ENCODE measurements at regions not wholly inside any gene's neighbourhood (a gene's known extent, or its start where the extent isn't known, plus 50 kb on each side); places are given as distances from the start of the nearest gene placed in this dataset.

DNA sequence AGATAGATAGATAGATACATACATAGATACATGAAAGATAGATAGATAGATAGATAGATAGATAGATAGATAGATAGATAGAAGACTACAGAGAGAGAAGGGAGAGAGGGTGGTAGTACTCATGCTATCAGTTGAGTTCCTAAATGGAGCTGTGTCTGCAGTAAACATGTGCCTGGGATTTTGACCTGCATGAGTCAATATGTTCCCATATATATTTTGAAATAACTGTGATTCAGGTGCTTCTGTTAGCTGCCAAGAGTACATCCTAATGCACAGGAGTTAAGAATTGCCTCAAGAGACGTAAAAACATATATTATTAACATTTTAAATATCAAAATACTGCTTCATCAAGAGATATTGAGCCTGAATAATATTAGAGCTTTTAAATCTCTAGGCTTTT, 379.4 kb downstream of the GRXCR1 start (continued):
- TF ChIP-seq ZNF766 (CRISPR knock-in tag; conservative IDR thresholded peaks at IDR 0.05) (no peak), ATF6 (CRISPR knock-in tag; IDR thresholded peaks at IDR 0.05) (no peak), ZBTB8A (IDR thresholded peaks at IDR 0.05; ENCODE audit: partially characterized antibody) (no peak), SRSF3 (IDR thresholded peaks at IDR 0.05; ENCODE audit: insufficient read depth, low read length) (no peak)
- TF ChIP-seq, protein P1, sequence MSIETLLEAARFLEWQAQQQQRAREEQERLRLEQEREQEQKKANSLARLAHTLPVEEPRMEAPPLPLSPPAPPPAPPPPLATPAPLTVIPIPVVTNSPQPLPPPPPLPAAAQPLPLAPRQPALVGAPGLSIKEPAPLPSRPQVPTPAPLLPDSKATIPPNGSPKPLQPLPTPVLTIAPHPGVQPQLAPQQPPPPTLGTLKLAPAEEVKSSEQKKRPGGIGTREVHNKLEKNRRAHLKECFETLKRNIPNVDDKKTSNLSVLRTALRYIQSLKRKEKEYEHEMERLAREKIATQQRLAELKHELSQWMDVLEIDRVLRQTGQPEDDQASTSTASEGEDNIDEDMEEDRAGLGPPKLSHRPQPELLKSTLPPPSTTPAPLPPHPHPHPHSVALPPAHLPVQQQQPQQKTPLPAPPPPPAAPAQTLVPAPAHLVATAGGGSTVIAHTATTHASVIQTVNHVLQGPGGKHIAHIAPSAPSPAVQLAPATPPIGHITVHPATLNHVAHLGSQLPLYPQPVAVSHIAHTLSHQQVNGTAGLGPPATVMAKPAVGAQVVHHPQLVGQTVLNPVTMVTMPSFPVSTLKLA (conservative IDR thresholded peaks at IDR 0.05) = no peak

DNA sequence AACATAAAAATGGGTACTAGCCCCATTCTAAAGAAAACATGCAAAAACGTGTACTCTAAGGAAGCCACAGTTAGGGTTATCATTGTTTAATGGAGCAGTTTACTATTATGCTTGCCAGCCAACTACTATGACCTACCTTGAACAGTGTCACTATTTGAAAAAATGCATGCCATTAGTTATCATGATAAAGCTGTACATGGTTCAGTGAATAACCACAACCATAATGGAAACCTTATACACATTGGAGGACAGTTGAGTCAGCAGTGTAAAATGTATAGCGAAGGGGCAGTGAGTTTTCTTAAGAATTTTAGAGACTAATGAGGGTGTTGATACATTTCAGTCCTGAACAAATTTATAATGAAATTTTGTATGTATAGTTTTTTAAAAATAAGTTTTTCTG, 381.9 kb downstream of the GRXCR1 start:
- no peak for ATAC-seq
- FAIRE-seq = no peak

More for the DNA sequence above, 381.9 kb downstream of the GRXCR1 start:
- H2AFZ ChIP-seq (ENCODE audit: low read depth, low read length) = no peak overlapping the region
- CTCF ChIA-PET (ENCODE audit: low intra/inter-chr PET ratio) = no interaction called here
- no peaks in the 10 kb centered on the region for H3K9me1 ChIP-seq (ENCODE audit: control insufficient read depth, insufficient read depth, low read length)
- H3K27me3 ChIP-seq (ENCODE audit: control insufficient read depth in 2 of 2, insufficient read depth in 2 of 2, low read length in 2 of 2) = no peaks in the 10 kb centered on the region
- no peaks in the 10 kb centered on the region for H4K20me1 ChIP-seq (replicated peaks; ENCODE audit: control insufficient read depth, insufficient read depth, low read length)
- no TSS peak for BruUV-seq (replicated peaks)
- 0% methylated on average over 2 of the region's 2 CpGs for WGBS (ENCODE audit: insufficient coverage, low coverage, missing lambda C conversion rate)
- H3K9ac ChIP-seq (ENCODE audit: insufficient read depth in 1 of 2, low read depth in 2 of 2, low read length in 2 of 2) = no peak overlapping the region
- no peaks in the 10 kb centered on the region for H3K9me3 ChIP-seq (replicated peaks; ENCODE audit: control insufficient read depth, insufficient read depth, low read depth, low read length)
- H3K4me3 ChIP-seq = no peak overlapping the region
- in situ Hi-C loops (cut with MboI) (no loop called here), intact Hi-C loops (cut with micrococcal nuclease) (no loop called here)
- no peaks in the 10 kb centered on the region for H3K79me2 ChIP-seq (ENCODE audit: control insufficient read depth, insufficient read depth, low read length)
- DNase-seq (ENCODE audit: extremely low read depth in 1 of 4, low spot score in 3 of 4) = no peak
- H3K36me3 ChIP-seq (ENCODE audit: control insufficient read depth, insufficient read depth, low read length) = no peaks in the 10 kb centered on the region
- H3K27ac ChIP-seq (ENCODE audit: extremely low read depth, low read depth, low read length) = no peak overlapping the region
- no peak for TF ChIP-seq ZNF140 (CRISPR knock-in tag; IDR thresholded peaks at IDR 0.05)
- TF ChIP-seq SMARCA5 (IDR thresholded peaks at IDR 0.05) = no peak
- no peak for TF ChIP-seq SETDB1 (IDR thresholded peaks at IDR 0.05; ENCODE audit: low read length)
- TF ChIP-seq SMAD4 (CRISPR knock-in tag; conservative IDR thresholded peaks at IDR 0.05) = no peak
- TF ChIP-seq ZNF444 (CRISPR knock-in tag; IDR thresholded peaks at IDR 0.05) = no peak
- no peak for TF ChIP-seq ZC3H8 (IDR thresholded peaks at IDR 0.05)
- no peak for TF ChIP-seq KDM4B (IDR thresholded peaks at IDR 0.05; ENCODE audit: borderline replicate concordance in 2 of 2, low read depth in 1 of 2)
- TF ChIP-seq, protein P2, sequence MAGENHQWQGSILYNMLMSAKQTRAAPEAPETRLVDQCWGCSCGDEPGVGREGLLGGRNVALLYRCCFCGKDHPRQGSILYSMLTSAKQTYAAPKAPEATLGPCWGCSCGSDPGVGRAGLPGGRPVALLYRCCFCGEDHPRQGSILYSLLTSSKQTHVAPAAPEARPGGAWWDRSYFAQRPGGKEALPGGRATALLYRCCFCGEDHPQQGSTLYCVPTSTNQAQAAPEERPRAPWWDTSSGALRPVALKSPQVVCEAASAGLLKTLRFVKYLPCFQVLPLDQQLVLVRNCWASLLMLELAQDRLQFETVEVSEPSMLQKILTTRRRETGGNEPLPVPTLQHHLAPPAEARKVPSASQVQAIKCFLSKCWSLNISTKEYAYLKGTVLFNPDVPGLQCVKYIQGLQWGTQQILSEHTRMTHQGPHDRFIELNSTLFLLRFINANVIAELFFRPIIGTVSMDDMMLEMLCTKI (IDR thresholded peaks at IDR 0.05; ENCODE audit: partially characterized antibody) = no peak
- POLR2A ChIA-PET = no interaction called here
- no peaks in the 10 kb centered on the region for H3K4me1 ChIP-seq (replicated peaks in 1 of 2; ENCODE audit: control insufficient read depth in 2 of 2, insufficient read depth in 2 of 2, low read length in 2 of 2)
- H3K4me2 ChIP-seq (ENCODE audit: insufficient read depth, low read length) = no peak overlapping the region
